Mesenteric fat pad (tissue), 1 donor: ENCODE measurements at regions not wholly inside any gene's neighbourhood (a gene's known extent, or its start where the extent isn't known, plus 50 kb on each side); places are given as distances from the start of the nearest gene placed in this dataset.

Experiments
- DNase-seq: peaks from one replicate; pipeline ENCODE4 v3.0.0-alpha.2; 2020; ENCODE audit warnings: low spot score
- donor health status: DM: yes; HTN: yes; CAD: no.

DNA sequence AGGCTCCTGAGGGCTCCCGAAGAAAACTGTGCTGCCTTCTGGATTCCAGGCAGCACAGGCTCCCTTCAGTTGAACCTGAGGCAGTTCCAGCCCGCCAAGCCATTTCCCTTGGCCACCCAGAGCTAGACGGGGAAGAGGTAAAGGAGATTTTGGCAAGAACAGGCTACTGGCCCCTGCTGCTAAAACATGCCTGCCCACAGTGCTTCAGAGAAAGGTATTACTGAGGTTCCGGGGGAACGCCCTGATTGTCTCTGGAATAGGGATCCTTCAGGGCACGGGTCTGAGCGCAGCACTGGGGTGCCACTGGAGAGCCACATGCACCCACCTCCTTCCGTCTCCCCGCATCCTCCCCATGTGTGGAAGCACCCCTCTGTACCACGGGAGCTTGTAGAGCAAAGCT lies 247.4 kb downstream of the BAMBI start:
- DNase-seq = no peak

DNA sequence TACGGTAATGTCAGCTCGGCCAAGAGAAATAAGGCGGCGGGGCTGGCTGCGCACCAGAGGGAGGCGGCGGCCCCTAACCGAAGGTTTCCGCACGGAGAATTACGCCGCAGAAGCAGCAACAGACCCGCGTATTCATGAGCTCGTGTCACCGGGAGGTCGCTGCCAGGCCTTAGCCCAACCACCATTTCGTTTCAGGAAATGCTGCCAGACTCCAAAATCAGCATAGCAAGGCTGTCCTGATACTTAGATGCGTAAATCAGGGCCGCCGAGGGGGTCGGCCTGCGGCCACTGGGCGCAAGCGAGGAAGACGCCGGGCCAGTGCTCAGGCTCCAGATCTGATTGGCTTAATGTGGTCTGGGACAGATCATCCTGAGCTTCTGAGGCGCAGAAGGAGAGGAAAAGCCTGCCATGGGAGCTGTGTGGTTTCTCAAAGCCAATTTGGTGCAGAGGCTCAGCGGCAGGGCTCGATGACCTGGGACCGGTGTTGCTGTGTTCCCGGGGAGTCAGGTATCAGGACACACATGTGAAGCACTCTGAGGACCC lies 247.9 kb downstream of the BAMBI start:
- no peak for DNase-seq

DNA sequence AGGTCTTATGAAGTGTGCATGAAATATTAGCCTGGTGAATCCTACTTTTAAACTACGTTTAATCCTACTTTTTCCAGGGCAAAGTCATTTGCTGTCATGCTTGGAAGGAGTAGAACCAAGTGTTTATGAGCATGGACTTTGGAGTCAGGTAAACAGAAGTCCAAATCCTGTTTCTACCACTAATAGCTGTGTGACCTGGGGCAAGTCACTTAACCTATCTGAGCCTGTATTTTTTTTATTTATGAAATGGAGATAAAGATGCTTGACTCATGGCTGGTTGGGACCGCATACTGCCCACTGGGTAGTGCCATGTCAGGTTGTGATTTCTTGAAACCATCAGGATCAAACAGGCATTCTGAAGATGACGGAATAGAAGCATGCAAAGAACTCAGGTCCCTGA lies 249.6 kb downstream of the BAMBI start:
- DNase-seq = no peak

DNA sequence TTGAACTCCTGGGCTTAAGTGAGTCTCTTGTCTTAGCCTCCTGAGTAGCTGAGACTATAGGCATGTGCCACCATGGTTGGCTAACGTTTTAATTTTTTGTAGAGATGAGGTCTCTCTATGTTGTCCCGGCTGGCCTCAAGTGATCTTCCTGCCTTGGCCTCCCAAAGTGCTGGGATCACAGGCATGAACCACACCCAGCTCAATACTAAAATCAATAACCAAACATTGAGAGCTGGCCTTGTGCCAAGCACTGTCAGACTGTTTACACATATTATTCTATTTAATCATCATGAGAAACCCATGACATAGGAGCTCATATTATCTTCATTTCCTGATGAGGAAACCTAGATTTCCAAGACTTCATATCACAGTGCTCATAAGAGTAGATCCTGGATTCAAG lies 251.2 kb downstream of the BAMBI start:
- DNase-seq = no peak

DNA sequence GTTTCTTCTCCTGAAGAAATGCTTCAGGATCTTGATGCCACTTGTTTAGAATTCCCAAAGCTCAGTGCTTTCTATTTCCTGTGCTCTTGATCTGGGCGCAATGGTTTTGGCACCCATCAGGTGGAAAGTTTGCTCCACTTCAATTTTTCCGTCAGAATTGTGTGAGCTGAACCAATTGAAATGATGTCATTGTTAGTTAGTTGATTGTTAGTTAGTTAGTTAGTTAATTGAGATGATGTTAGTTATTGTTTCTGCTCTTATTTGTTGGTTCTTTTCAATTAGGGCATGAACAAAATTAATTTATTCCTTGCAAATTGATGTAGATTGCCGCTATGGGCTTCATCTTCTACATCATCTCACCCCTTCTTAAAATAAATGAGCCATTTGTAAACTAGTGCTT lies 252.6 kb downstream of the BAMBI start:
- no peak for DNase-seq

DNA sequence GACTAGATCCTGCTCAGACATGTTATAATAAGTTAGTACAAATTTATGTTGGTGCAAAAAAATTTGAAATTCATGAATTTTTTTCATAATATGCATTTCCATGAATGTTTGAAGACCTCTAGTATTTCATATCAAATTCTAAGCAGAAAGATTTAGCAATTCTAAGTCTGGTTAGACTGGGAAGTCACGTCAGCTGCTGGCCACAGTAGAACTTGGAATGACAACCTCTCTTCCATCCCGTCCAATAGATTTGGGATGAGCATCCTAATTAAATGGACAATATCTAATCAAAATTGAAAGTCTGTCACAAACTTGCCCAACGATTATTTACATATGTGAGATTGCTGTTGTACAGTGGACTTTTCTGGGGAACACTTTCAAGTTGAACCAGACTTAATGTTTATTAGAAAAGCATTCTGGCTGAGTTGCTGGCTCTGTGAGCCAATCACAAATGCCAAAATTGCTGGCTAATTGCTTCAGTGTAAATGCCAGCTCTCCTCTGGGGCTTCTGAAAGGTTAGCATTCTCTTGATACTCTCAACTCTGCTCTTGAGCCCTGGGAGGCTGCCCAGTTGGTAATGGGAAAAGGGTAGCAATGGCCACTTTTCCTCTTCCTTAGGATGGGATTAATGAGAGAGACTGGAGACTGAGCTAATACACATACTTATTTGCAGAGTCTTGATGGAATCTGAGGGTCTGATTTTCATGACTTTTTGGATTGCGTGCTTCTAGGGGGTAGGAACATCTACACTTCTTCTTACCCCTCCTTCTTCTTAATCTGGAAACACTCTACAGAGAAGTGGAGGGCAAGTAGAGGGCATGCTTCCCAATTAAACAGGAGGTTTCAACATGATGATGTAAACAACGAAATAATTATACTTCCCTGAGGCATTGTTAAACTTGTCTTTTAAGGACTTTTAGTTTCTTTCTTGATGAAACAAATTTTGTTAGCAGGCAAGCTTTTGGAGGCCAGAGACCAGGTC lies 253.5 kb downstream of the BAMBI start:
- no peak for DNase-seq

DNA sequence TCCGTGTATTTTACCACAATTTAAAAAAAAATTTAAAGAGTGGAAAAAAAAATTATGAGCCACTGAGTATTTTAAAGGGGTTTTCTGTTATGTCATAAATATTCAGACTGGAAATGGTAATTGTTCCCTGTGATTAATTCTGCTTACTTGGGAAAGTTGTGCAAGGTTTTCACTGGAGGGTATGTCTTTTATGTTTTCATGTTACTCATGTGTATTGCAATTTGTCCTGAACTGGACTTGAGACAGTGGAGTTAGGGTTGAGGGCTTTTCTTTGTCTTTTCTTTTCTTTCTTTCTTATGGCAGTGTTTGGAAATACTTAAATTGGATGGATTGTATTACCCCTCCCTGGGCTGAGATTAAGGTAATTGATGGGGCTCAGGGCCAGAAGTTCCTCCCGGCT lies 257.7 kb downstream of the BAMBI start:
- no peak for DNase-seq

DNA sequence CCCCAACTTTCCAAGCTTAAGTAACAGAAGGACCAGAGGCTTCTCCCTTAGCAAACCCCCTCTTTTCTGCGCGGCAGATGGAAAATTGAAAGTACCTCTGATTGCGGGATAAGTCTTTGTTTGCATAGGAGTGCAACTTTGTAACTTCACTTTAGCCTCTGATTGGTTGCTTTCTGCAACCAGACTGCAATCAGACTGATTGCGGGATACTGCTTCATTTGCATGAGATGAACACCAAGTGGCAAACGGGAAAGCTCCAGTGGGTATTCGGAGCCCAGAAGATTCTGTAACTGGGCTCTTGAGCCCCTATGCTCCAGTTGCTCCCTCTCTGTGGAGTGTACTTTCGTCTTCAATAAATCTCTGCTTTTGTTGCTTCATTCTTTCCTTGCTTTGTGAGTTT lies 260.6 kb downstream of the BAMBI start:
- DNase-seq = no peak

DNA sequence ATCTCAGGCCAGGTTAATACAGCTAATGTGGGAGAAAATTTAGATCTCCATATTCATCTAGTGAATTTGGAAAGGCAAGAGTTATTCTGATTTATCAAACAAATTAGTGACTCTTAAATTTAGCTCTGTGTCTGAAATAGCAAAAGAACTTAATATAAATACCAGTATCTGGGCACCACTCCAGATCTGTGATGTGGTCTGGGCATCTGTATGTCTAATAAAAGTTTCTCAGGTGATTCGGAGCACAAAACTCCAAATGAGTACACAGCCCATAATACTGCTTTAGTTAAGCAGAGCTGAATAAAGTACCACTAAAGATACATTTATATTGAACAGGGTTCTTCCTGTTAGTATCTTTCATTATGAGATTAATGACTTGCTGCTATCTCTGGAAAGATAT lies 261.4 kb downstream of the BAMBI start:
- DNase-seq = no peak

DNA sequence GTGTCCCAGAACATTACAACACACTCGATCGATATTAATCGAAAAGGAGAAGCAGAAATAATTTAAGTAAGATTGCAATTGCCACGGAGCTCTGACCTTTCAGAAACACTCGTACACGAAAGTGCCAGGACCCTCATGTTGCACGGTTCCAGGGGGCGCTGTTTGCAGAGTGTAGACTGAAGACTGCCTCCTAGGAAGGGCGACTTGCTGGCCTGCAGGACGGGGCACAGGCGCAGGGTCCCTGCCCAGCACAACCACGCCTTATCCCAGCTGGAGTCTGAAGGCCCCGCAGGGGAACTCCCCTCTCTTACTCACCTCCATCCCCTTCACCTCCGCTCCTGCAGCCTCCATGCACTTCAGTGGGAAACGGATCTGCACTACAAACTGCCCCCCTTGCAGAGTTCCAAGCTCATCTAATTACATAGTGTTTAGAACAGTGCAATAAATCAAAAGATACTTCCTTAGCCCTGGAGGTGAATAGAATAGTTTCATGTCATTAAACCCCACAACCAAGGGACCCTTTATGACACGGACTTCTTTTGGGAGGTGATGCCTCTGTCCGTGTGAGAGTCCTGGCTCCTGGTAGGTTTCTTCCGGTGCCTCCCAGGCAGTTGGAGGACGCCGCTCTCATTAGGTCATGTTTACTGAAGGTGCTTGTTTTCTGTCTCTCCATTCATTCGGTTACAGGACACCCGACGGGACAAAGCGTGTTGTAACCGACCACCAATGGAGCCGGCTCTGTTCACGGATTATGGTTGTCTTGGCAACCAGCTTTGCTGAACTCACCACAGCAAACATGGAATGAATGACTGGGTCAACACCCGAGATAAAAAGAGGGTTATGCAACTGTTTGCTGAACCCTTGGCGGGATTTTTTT lies 262.2 kb downstream of the BAMBI start:
- no peak for DNase-seq

DNA sequence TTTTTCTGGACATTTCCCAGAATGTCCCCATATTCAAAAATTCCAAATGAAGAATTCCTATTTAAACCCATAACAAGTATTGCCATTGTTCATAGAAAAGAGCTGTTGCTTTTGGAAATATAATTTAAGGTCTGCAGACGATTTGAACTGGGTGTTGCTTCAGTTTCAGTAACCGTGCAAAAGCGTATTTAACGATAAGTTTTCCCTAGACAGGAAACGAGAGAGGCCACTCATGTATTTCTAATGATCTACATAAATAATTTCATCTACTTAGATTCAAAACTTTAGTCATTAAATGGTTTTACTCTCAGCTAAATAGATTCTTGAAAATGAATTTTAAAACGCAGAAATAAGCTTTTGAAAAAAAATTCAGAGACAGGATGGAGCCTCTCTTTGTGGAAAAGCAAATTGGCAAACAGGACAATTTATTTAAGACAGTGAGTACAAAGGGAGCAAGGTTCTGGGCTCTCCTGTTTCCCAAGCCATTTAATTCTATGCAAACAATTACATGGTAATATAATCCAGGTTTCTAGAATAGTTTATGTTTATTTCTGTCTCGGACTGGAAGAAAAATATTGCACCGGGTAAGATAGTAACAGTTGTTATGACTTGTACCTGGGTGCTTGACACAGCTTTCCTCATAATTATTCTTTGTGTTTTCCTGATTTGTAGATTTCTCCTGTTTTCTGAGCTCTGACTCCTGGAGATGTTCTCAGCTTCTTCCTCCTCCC lies 263.0 kb downstream of the BAMBI start:
- no peak for DNase-seq

DNA sequence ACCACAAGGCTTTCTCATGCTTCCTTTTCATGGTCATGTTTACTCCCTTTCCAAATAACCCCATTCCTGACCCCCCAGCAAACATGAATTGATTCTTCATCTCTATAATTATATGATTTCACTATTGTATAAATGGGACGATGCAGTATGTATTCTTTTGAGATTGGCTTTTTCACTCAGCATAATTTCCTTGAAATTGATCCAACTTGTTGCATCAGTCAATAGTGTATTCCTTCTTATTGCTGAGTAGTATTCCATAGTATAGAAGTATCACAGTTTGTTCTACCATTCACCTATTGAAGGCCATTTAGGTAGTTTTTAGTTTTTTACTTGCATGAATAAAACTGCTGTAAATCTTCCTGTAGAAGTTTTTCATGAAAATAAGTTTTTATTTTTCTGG lies 264.7 kb downstream of the BAMBI start:
- no peak for DNase-seq

DNA sequence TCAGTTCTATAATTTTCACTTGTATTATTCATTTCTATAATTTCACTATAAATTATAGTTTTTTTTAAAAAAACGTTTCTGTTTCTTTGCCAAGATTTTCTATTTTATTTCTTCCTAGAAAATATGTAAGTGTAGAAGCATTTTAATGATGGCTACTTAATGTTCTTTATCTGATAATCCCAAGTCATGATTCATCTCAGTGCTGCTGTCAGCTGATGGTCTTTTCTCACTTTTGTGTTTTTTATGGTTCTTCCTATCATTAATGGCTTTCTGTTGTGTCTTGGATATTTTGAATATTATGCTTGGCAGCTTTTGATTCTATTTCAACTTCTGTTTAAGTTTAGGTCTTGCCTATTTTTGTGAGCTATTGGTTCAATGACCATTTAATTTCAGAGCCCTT lies 268.6 kb downstream of the BAMBI start:
- DNase-seq = no peak

DNA sequence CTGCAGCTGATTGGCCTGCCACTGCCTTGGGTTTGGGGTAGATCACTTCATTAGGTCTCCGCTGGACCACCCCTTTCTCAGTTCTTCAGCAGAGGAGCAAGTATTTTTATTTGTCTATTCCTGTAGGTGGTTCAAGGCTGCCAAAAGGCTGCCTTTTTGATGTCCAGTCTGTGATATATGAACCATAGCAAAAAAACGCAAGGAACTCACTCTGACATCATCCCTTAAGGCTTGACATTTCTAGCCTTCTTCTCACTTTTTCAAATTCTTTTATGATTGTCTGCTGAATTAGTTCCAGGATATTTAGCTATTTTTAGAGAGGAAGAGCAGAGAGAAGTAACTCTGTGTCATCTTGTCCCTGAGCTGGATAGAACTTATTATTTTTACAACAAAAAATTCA lies 269.2 kb downstream of the BAMBI start:
- DNase-seq = no peak

DNA sequence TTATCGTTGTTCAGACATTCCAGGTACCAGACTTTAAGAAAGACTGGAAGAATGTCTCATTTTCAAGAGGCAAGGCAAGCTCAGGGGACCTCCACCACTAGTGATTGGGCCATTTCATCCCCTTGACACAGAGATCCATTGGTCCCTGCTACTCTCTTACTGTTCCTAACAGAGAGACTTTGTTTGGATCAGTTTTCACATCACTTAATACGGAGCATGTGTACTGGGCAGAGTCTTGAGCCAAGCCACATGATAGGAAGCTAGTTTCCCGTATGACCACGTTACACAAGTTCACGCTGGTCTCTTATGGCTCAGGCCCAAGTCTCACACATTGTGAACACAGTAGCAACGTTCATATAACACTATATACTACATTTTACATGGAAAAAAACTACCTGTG lies 269.9 kb downstream of the BAMBI start:
- DNase-seq = no peak

DNA sequence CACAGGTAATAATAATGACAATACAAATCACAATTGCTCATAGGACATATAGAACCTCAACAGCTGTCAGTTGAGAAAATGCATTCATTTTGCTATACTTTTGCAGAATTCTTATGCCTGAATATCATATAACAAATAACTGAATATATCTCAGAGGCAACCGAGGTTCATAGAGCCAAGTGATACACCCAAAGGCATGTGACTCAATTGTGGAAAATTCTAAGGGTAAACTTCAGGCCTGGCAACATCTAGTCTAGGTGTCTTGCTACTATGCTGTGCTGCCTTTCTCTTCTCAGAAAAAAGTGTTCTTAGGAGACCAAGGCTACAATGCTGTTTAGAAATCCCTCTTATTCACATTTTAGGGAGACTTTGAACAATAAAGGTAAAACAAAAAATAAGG lies 270.7 kb downstream of the BAMBI start:
- no peak for DNase-seq

DNA sequence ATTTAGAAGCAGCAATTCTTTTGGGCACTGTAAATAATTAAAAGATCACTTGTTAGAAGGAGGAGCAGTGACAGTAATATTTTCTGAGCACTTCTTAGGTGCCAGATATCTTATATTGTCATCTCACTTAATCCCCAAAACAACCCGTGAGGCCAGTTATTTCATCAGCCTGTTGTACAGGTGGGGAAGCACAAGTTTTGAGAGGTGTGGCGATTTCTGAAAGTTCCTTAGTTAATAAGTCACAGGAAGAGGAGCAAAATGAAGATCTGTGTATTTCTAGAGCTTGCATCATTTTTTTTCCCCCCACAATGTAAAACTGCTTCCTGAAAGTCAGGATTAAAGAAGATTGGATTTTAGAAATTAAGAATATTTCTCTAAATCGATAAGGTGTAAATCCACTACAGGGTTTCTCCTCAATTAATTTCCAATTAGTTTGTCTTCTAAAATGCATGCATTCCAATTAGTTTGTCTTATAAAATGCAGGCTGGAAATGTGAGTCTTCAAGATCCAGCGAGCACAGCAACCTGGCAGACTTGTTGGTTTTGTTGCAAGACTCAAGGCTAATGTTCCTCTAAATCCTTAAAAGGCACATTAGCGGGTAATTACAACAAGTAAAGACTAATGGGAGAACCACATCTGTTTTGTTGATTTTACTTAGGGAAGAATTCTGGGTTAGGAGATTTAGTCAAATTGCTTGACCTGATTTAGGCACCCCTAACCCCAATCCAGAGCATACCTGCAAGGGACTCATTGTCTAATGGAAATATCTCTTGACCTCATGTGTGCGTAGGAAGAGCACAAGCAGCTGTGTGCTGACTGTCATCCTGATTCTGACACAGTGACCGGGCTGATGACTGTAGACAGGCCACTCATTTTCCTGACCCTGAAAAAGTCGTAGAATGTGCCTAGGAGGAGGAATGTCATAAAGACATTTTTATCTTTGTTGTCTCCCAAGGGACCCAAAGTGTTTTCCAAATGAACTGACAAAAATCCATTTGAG lies 272.0 kb downstream of the BAMBI start:
- no peak for DNase-seq

DNA sequence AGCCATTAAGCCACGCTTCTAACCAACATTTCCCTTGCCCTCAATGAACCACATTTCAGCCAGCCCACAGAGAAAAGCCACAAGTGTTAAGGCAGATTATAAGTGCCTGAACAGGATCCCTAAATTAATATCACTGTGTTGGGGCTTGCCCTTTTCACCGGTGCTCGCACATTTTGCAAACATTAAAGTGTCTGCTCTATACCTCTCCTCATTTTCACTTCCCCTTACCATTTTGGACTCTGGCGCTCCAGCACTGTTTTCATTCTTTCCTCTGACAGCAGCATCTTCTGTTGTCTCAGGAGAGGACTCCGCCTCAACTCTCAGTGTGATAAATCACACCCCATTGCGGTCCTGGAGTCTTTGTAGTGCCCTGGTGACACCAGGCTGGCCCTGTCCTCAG lies 274.2 kb downstream of the BAMBI start:
- DNase-seq = no peak

DNA sequence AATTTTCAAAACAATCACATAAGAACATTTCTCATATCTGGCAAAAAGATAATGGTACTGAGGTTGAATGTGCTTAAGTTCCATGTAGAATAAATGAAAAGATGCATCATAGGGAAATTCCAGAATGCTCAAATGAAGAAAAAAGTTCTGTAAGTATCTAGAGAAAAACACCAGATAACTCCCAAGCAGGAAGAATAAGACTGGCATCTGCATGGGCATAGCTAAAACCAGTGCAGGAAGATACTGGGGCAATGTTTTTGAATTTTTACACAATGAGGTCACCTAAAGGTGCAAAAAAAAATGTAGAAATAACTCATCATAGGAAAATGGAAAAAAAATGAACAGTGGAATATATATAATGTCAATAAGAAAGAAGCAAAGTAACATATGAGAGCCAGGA lies 275.2 kb downstream of the BAMBI start:
- DNase-seq = no peak

DNA sequence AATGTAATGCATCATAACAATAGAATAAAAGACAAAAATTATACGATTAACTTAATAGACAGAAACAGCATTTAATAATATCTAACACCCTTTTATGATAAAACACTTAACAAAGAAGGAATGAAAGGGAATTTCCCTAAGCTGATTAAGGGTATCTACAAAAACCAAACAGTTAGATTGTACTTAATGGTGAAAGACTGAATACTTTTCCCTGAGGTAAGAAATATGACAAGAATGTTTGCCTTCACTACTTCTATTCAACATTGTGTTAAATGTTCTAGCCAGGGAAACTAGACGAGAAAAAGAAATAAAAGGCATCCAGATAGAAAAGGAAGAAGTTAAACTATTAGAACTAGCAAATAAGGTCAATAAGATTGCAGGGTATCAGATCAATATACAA lies 276.9 kb downstream of the BAMBI start:
- DNase-seq = no peak
